GDM1 (cell line): ENCODE measurements at regions not wholly inside any gene's neighbourhood (a gene's known extent, or its start where the extent isn't known, plus 50 kb on each side); places are given as distances from the start of the nearest gene placed in this dataset.

ENCODE experiments used
- DNase-seq: peaks from one replicate; lab custom pipeline; 2025; lab: John Stamatoyannopoulos, UW

DNA sequence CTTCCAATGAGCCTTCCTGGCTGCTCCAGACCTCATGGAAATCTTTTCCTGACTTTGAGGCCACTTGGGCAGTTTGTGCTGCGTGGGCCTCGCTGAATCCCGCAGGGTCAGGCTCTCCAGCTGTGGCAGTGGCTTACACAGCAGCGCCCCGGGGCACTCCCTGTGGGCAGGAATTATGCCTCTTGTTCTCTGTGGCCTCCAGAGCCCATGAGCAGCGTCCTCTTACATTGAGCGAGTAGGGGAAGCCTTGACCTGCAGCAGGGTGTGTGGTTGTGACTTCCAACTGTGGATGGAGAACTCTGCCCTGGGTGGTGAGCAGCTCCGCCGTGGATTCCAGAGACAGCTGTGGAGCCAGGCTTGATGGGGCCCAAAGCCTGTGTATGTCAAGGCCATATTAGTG, 180.8 kb downstream of the GLI2 start:
- DNase-seq = no peak

GRCh38 chr2:120917886-120918285, 182.2 kb downstream of the GLI2 start:
- no peak for DNase-seq

GRCh38 chr2:120919216-120919615, 183.5 kb downstream of the GLI2 start:
- DNase-seq = no peak

- DNase-seq = no peak
These were observed 184.2 kb downstream of the GLI2 start for GRCh38 chr2:120919771-120920453.

DNA sequence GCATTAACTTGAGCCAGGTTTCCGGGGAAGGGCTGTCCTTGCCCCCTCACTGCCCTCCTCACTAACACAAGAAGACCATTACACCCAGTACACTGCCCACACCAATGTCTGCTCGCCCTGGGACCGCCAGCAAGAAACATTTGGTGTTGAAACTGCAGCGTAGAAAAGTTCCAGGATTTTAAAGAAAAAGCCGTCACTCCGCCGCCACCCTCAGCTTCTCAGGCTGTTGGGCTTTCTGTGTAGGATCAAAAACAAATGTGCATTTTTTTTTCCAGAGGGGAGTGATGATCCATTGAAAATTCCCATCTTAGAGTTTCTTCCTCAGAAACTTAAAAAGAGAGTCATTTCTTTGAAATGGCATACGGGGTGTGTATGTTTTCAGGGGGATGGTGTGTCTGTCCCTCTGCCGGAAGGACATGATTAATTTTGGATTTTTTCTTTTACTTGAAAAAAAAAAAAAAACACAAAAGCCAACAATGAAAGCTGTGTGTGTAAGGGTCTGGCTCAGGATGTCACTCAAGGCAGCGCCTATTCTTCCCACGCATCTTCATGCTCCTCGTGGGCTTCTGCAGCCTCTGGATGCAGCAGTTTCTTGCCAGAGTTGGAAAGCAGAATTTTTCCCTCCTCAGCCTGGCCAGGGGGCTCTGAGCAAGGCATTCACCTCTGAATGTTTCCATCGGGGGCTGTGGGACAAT, 184.9 kb downstream of the GLI2 start:
- DNase-seq = no peak

DNA sequence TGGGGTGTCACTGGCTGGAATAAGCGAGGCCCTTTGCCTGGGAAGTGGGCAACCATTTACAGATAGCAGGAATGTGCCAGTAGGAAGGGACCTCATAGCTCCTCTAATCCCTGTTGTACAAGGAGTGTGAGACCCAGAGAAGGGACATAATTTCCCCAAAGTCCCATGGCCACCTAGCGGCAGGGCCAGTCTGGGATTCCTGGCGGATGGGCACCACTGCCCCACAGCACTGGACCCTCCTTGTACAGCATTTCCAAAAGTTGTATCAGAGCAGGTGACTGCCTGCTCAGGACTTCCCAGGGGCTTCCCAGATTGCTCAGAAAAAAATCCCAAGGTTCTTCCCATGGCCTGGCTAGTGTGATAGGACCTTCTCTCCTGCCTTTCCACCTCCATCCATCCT, 185.8 kb downstream of the GLI2 start:
- no peak for DNase-seq

DNA sequence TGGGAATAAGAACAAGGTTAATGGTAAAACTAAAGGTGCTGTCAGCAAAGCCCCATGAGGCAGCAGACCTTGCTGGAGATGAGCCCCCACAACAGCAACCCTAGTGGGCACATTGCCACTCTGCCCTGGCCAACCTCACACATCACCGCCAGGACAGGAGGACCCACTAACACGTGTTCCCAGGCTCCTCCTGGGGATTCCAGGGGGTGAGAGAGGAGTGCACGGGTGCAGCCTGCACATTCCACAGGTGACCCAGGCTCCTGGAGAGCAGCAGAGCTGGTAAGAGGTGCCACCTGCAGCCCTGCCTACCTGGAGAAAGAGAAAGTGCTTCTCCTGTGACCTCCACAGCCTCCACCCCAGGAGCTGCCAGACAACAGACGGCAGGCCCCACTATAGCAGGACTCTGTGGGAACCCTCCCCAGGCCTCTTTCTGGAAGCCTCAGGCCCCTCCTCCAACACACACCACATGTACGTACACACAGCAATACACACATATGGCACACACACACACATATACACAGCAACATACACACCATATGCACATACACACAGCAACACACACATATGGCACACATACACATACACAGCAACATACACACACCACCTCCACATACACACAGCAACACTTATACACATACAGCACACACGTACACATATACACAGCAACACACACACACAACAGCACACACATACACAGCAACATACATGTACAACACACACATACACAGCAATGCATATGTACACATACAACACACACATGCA, 187.1 kb downstream of the GLI2 start:
- DNase-seq = no peak

DNA sequence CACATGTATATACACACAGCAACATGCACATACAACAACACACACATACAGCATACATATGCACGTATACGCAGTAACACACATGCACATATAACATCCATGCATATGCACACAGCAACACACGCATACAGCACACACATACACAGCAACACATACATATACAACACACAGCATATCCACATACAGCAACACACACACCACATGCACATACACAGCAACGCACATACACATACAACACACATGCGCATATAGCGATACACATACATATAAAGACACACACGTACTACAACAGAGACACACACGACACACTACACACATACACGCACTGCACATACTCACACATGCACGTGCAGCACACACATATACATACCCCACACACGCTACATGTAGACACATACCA, 187.8 kb downstream of the GLI2 start:
- no peak for DNase-seq

GRCh38 chr2:120924924-120925323, 189.3 kb downstream of the GLI2 start:
- DNase-seq = no peak

- DNase-seq = no peak
These were observed 191.0 kb downstream of the GLI2 start for GRCh38 chr2:120926463-120927264.

DNA sequence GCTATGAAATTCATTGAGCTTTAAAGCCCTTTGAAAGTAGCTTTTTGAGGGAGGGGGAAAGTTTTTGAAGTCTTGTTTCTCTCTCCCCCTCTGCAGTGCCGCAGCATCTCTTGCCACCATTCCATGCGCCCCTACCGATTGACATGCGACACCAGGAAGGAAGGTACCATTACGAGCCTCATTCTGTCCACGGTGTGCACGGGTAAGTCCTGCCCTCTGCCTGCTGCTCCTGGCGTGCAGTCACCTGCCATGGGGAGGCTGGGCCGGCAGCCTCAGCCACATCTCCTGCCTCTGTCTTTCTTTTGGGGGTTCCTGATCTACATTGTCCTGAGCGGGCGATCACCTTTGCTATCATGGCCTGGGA, 191.6 kb downstream of the GLI2 start:
- no peak for DNase-seq

- no peak for DNase-seq
These were observed 194.2 kb downstream of the GLI2 start for GRCh38 chr2:120929829-120930228.

GRCh38 chr2:120930236-120930635, 194.6 kb downstream of the GLI2 start:
- no peak for DNase-seq

- no peak for DNase-seq
These were observed 195.2 kb downstream of the GLI2 start for GRCh38 chr2:120930864-120931263.

GRCh38 chr2:120932472-120932871, 196.8 kb downstream of the GLI2 start:
- no peak for DNase-seq

- no peak for DNase-seq
These were observed 197.2 kb downstream of the GLI2 start for GRCh38 chr2:120932881-120933280.

DNA sequence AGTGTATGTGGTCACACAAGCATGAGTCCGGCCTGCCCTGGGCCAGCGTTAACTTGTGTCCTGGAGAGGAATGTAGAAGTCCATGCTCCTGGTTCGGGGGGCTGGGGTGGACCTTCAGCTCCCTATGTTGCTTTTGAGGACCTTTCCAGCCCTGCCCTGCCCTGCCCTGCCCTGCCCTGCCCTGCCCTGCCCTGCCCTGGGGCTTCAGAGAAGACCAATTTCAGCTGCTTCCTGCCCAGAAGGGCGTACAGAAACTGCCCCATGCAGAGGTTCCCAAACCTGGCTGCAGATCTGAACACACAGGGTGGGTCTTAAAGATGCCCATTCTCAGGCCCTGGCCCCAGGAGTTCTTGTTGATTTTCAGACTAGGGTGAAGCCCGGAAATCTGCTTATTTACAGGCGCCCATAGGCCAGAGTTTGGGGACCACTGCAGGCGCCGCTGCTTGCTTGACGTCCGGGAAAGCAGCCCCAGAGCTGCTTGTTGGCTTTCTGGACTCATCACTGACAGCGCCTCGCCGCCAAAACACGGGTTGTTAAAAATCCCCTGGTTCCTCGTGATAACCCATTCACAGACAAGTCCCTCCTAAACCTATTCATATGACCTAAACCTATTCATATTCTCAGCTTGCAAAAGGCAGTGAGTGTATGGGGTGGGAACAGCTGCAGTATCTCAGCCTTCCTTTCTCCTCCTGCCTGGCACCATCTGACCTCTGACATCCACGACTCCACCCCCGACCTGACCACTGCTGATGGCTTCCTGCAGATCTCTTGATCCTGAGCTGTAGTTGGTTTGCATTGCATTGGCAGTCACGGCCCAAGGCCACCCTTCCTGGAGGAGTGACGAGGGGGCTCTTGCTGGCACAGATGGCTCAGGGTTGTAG, 198.3 kb downstream of the GLI2 start:
- DNase-seq = no peak

- no peak for DNase-seq
These were observed 199.1 kb downstream of the GLI2 start for GRCh38 chr2:120934574-120935338.

- no peak for DNase-seq
These were observed 200.0 kb downstream of the GLI2 start for GRCh38 chr2:120935339-120936313.
